ENCODE measurements at regions not wholly inside any gene's neighbourhood (a gene's known extent, or its start where the extent isn't known, plus 50 kb on each side); places are given as distances from the start of the nearest gene placed in this dataset.

DNA sequence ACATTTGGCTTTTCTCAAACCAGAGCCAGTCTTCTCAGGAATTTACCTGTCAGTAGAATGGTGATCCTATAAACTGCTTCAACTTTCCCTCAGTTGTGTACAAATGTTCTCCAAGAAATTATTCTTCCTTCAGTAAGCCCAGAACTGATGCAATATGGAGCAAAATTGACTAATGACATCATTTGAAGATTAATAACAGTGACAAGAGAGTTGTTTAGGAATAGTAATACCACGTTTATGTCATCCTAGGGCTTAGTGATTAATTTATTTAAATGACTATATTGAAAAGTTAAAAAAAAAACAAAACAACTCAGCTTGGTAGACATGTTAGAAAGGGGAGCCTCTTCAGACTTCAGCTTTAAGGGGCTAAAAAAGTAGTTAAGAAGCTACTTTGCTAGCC lies 933.2 kb downstream of the GATA3 start:
- H3K4me3 ChIP-seq (replicated peaks; ENCODE audit: low read depth, low read length): no peak overlapping the region
- TF ChIP-seq, protein P1, sequence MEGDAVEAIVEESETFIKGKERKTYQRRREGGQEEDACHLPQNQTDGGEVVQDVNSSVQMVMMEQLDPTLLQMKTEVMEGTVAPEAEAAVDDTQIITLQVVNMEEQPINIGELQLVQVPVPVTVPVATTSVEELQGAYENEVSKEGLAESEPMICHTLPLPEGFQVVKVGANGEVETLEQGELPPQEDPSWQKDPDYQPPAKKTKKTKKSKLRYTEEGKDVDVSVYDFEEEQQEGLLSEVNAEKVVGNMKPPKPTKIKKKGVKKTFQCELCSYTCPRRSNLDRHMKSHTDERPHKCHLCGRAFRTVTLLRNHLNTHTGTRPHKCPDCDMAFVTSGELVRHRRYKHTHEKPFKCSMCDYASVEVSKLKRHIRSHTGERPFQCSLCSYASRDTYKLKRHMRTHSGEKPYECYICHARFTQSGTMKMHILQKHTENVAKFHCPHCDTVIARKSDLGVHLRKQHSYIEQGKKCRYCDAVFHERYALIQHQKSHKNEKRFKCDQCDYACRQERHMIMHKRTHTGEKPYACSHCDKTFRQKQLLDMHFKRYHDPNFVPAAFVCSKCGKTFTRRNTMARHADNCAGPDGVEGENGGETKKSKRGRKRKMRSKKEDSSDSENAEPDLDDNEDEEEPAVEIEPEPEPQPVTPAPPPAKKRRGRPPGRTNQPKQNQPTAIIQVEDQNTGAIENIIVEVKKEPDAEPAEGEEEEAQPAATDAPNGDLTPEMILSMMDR (IDR thresholded peaks at IDR 0.05; ENCODE audit: low read length, missing control alignments): no peak
- DNase-seq (ENCODE audit: low read depth): no peak

DNA sequence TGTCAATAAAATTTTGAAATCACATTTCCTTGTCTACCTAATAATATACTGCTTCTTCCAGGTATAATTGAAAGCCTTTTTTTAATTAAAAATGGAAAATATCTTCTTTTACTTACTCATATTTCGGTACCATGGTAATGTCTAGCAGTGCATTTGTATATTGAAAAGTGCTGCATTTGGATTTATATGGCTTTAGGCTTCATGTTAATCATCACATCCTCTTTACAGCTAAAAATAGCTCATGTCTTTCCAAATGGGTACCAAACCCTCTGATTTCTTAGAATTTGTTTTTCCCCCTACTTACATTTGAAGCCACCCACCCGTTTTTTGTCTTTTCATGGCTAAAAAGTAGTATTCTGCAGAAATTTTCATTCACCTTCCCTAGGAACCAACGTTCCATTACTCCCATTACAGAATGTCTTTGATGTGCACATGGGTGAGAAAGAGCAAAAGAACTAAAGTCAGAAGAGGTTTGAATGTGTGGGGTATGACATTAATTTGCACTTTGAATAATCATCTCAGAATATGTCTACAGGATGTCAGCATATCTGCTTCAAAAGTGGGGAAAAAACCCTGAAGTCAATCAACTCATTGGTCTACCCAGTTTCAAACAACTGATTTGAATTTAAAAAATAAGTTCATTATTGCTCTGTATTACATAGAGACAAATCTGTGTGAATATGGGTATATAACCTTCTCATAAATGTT lies 935.9 kb downstream of the GATA3 start:
- no peak overlapping the region for H3K4me3 ChIP-seq (replicated peaks; ENCODE audit: low read depth, low read length)
- no peak for DNase-seq (ENCODE audit: low read depth)
- TF ChIP-seq, protein P1 (IDR thresholded peaks at IDR 0.05; ENCODE audit: low read length, missing control alignments): no peak

DNA sequence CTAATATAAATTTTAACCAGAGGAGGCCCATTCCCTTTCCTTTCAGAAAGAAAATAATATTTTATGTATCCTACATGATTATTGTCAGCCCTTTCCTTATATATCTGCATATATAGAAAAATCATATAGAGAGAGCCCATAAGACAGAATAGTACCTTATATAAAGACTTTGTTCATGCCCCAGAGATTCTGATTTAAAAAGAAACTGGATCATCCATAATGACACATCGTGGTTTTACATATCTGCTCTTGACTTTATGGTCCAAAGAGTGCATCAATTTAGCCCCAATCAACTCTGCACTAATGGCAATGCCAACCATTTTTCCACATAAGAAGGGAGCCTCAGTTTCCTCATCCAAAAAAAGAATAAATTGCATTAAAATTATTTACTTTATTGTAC lies 937.5 kb downstream of the GATA3 start:
- H3K4me3 ChIP-seq (replicated peaks; ENCODE audit: low read depth, low read length): no peak overlapping the region
- TF ChIP-seq, protein P1 (IDR thresholded peaks at IDR 0.05; ENCODE audit: low read length, missing control alignments): no peak
- no peak for DNase-seq (ENCODE audit: low read depth)

DNA sequence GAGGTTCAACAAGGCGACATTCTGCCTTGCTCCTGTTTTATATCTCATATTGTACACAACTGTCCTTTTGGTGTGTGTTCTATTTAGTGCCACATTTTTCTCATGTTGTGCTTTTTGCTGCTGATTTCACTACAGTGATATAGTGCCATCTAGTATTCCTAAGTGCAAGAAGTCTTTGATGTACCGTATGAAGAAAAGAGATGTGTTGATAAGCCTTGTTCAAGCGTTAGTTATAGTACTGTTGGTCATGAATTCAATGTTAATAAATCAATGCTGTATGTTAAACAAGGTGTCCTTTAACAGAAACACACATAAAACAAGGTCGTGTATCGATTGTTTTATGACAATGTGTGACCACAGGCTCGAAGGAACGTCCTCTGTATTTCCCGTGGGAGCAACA lies 939.4 kb downstream of the GATA3 start:
- no peak for DNase-seq (ENCODE audit: low read depth)
- no peak overlapping the region for H3K4me3 ChIP-seq (replicated peaks; ENCODE audit: low read depth, low read length)
- TF ChIP-seq, protein P1 (IDR thresholded peaks at IDR 0.05; ENCODE audit: low read length, missing control alignments): no peak

DNA sequence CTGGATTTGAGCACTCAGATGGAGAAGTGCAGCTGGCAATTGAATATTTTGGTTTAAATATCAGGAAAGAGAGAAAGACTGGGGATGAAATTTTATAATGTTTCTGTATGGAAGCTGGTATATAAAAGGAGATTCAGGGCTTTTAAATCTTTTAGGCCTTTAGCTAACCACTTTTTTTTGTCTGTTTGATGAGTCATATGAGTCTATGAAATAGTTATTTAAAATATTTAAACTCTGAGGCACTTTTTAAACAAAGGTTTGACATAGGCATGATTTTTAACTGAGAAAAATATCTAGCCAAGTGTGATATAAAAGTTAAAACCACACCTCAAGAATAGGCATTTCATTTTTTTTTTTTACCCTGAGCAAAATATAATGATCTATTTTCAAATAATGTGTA lies 944.3 kb downstream of the GATA3 start:
- no peak for DNase-seq (ENCODE audit: low read depth)
- TF ChIP-seq, protein P1 (IDR thresholded peaks at IDR 0.05; ENCODE audit: low read length, missing control alignments): no peak
- H3K4me3 ChIP-seq (replicated peaks; ENCODE audit: low read depth, low read length): no peak overlapping the region

DNA sequence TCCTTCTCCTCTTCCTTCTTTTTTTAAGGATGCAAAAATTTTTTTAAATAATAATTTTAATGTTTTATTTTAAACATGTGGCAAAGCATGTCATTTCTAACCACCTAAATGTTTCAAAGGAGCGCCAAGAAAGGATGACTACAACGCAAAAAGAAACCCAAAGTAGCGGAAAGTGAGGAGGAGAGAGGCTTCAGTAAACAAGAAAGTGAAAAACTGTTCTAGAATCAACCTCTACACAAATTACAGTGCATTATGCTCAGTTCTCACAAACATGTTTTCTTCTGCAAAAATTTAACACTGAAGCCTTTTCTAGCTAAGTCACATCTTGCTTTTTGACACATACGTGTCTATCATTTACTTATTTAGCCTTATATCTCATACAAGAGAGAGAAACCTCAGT lies 948.6 kb downstream of the GATA3 start:
- TF ChIP-seq, protein P1 (IDR thresholded peaks at IDR 0.05; ENCODE audit: low read length, missing control alignments): no peak
- DNase-seq (ENCODE audit: low read depth): no peak
- no peak overlapping the region for H3K4me3 ChIP-seq (replicated peaks; ENCODE audit: low read depth, low read length)

DNA sequence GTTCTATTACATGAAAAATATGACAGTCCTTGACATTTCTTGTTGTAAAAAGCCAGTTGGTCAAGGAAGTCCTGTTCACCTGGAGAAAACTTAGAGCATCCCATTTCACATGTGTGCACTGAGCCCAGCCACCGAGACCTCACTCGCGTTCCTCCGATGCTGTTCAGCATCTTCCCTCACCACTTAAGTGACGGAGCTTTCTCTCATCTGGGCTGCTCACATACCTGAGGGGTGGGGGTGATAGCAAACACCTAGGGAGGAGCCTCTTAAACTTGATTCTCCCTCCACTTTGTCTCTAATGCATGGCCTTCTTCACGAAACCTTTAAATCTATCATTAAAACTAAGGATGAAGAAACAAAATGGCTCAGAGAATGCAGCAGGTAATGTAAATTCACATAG lies 950.2 kb downstream of the GATA3 start:
- TF ChIP-seq, protein P1 (IDR thresholded peaks at IDR 0.05; ENCODE audit: low read length, missing control alignments): no peak
- H3K4me3 ChIP-seq (replicated peaks; ENCODE audit: low read depth, low read length): no peak overlapping the region
- DNase-seq (ENCODE audit: low read depth): no peak
